ENCODE measurements at regions not wholly inside any gene's neighbourhood (a gene's known extent, or its start where the extent isn't known, plus 50 kb on each side); places are given as distances from the start of the nearest gene placed in this dataset.

DNA sequence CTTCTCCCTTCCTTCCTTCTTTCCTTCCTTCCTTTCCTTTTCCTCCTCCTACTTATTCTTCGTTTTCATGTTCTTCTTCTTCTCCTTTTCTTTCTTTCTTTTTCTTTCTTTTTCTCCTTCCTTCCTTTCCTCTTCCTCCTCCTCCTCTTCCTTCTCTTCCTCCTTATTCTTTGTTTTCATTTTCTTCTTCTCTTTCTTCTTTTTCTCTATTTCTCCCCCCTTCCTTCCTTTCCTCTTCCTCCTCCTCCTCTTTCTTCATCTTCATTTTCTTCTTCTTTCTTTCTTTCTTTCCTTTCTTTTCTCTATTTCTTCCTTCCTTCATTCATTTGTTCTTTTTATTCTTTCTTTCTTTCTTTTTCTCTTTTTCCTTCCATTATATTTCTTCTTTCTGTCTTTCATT is 671.6 kb downstream of the IQCM start:
- FAIRE-seq (no peak), DNase-seq (ENCODE audit: low read depth in 1 of 2, low spot score in 2 of 2) (no peak)
- WGBS, 2 experiments (ENCODE audit: extremely low coverage in 1 of 2, insufficient coverage in 1 of 2, insufficient read length in 1 of 2, insufficient replicate concordance in 2 of 2, low coverage in 1 of 2, low lambda C conversion rate in 2 of 2, missing lambda C conversion rate in 1 of 2), result 46 to 89% methylated on average over 1 of the region's 1 CpG
- TF ChIP-seq EZH2 (IDR thresholded peaks at IDR 0.05; ENCODE audit: low read depth, low read length, severe bottlenecking), result no peak
- no peak for TF ChIP-seq POLR2AphosphoS5 (IDR thresholded peaks at IDR 0.05; ENCODE audit: low read depth, low read length)
- no peak for TF ChIP-seq SP2 (IDR thresholded peaks at IDR 0.05; ENCODE audit: low read length)
- TF ChIP-seq, protein P1, sequence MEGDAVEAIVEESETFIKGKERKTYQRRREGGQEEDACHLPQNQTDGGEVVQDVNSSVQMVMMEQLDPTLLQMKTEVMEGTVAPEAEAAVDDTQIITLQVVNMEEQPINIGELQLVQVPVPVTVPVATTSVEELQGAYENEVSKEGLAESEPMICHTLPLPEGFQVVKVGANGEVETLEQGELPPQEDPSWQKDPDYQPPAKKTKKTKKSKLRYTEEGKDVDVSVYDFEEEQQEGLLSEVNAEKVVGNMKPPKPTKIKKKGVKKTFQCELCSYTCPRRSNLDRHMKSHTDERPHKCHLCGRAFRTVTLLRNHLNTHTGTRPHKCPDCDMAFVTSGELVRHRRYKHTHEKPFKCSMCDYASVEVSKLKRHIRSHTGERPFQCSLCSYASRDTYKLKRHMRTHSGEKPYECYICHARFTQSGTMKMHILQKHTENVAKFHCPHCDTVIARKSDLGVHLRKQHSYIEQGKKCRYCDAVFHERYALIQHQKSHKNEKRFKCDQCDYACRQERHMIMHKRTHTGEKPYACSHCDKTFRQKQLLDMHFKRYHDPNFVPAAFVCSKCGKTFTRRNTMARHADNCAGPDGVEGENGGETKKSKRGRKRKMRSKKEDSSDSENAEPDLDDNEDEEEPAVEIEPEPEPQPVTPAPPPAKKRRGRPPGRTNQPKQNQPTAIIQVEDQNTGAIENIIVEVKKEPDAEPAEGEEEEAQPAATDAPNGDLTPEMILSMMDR (IDR thresholded peaks at IDR 0.05; ENCODE audit: control extremely low read depth in 1 of 3, insufficient read depth in 1 of 3, low read depth in 1 of 3, low read length in 3 of 3), result no peak
- no peak for TF ChIP-seq JUND (IDR thresholded peaks at IDR 0.05; ENCODE audit: low read length)
- TF ChIP-seq CEBPB (IDR thresholded peaks at IDR 0.05; ENCODE audit: low read depth, low read length), result no peak
- no peak for TF ChIP-seq HDAC6 (IDR thresholded peaks at IDR 0.05; ENCODE audit: low read depth, low read length)
- TF ChIP-seq KDM1A (IDR thresholded peaks at IDR 0.05; ENCODE audit: borderline replicate concordance, low read length), result no peak
- TF ChIP-seq TAF7 (optimal IDR thresholded peaks at IDR 0.05; ENCODE audit: borderline replicate concordance, low read depth, low read length), result no peak
- no peak for TF ChIP-seq SP1 (IDR thresholded peaks at IDR 0.05; ENCODE audit: low read depth, low read length)
- TF ChIP-seq RNF2 (IDR thresholded peaks at IDR 0.05; ENCODE audit: borderline replicate concordance, low read depth, low read length, missing control alignments, poor library complexity, severe bottlenecking), result no peak
- TF ChIP-seq GTF2F1 (IDR thresholded peaks at IDR 0.05; ENCODE audit: borderline replicate concordance, low read depth, low read length), result no peak
- Histone ChIP-seq H4K20me1 (replicated peaks in 1 of 2; ENCODE audit: control insufficient read depth in 1 of 2, insufficient read depth in 2 of 2, low read length in 2 of 2) (no peaks in the 10 kb centered on the region), H2BK5ac (ENCODE audit: low read depth, low read length) (no peak overlapping the region), H3K56ac (replicated peaks; ENCODE audit: insufficient read length, low read depth, low read length) (no peak overlapping the region), H3K23ac (ENCODE audit: insufficient read length) (no peak overlapping the region), H3K27me3 (replicated peaks in 1 of 4; ENCODE audit: control insufficient read depth in 3 of 4, extremely low read depth in 1 of 4, insufficient read depth in 3 of 4, low read length in 3 of 4) (no peaks in the 10 kb centered on the region), H2AFZ (ENCODE audit: low read length) (no peak overlapping the region), H3K79me2 (ENCODE audit: control insufficient read depth in 1 of 2, insufficient read depth in 2 of 2, low read length in 2 of 2) (no peaks in the 10 kb centered on the region), H2BK12ac (ENCODE audit: low read depth, low read length) (no peak overlapping the region), H4K91ac (replicated peaks; ENCODE audit: insufficient read length, low read length) (no peak overlapping the region), H3K9ac (replicated peaks in 1 of 4; ENCODE audit: extremely low read depth in 1 of 4, low read depth in 3 of 4, low read length in 3 of 4) (no peak overlapping the region), H3K4ac (replicated peaks; ENCODE audit: insufficient read length, low read depth, low read length) (no peak overlapping the region), H4K8ac (ENCODE audit: extremely low read depth, insufficient read depth, low read length) (no peak overlapping the region), H2BK20ac (ENCODE audit: low read length) (no peak overlapping the region), H3K23me2 (ENCODE audit: low read depth, low read length) (no peaks in the 10 kb centered on the region; the same call in 1 of the 2 replicates), H3K27ac (ENCODE audit: low read depth, low read length) (no peak overlapping the region), H2BK120ac (replicated peaks; ENCODE audit: low read depth, low read length) (no peak overlapping the region), H3K14ac (ENCODE audit: insufficient read length) (no peak overlapping the region), H3K79me1 (ENCODE audit: low read depth, low read length) (no peaks in the 10 kb centered on the region), H3K4me2 (ENCODE audit: insufficient read depth in 1 of 2, low read depth in 2 of 2, low read length in 2 of 2) (no peak overlapping the region), H3K36me3 (ENCODE audit: control insufficient read depth in 2 of 4, insufficient read depth in 4 of 4, low read length in 3 of 4) (no peaks in the 10 kb centered on the region), H4K5ac (ENCODE audit: insufficient read length, low read depth, low read length) (no peak overlapping the region), H3K9me3 (ENCODE audit: insufficient read depth in 2 of 2, low read depth in 1 of 2, low read length in 1 of 2) (no peaks in the 10 kb centered on the region), H3K18ac (ENCODE audit: extremely low read depth, low read length) (no peak overlapping the region), H2AK5ac (ENCODE audit: low read depth, low read length) (no peak overlapping the region), H2BK15ac (ENCODE audit: low read length) (no peak overlapping the region), H3K4me1 (replicated peaks in 1 of 4; ENCODE audit: control insufficient read depth in 3 of 4, insufficient read depth in 4 of 4, low read length in 3 of 4) (peaks cover 0 to 3% (median 0%) of the 10 kb centered on the region in 4 experiments; a peak in 1 of 7 replicates), H3K4me3 (ENCODE audit: extremely low read depth in 1 of 4, insufficient read depth in 2 of 4, low read depth in 3 of 4, low read length in 4 of 4) (no peak overlapping the region)
- POLR2A ChIA-PET (ENCODE audit: partially characterized antibody), result no interaction called here
- CTCF ChIA-PET (ENCODE audit: partially characterized antibody), result no interaction called here

Data from H1 (cell line).